ENCODE measurements at regions not wholly inside any gene's neighbourhood (a gene's known extent, or its start where the extent isn't known, plus 50 kb on each side); places are given as distances from the start of the nearest gene placed in this dataset.

GRCh38 chr5:153094333-153094732 lies 396.1 kb upstream of the GRIA1 start:
- H3K27ac ChIP-seq: no peak overlapping the region
- H3K4me1 ChIP-seq (replicated peaks): no peaks in the 10 kb centered on the region
- no peaks in the 10 kb centered on the region for H3K36me3 ChIP-seq
- H3K27me3 ChIP-seq (replicated peaks; ENCODE audit: insufficient read depth): no peaks in the 10 kb centered on the region
- intact Hi-C loops (cut with DNase I): no loop called here
- TF ChIP-seq CTCF (IDR thresholded peaks at IDR 0.05): no peak
- TF ChIP-seq POLR2AphosphoS5 (IDR thresholded peaks at IDR 0.05): no peak
- TF ChIP-seq POLR2A (IDR thresholded peaks at IDR 0.05): no peak
- DNase-seq (ENCODE audit: low spot score): no peak
- 78% methylated on average over 3 of the region's 3 CpGs for WGBS
- H3K9me3 ChIP-seq: no peaks in the 10 kb centered on the region
- no peak overlapping the region for H3K4me3 ChIP-seq

- TF ChIP-seq POLR2AphosphoS5 (IDR thresholded peaks at IDR 0.05) (no peak), POLR2A (IDR thresholded peaks at IDR 0.05) (no peak), CTCF (IDR thresholded peaks at IDR 0.05) (no peak)
- Histone ChIP-seq H3K9me3 (no peaks in the 10 kb centered on the region), H3K27me3 (replicated peaks; ENCODE audit: insufficient read depth) (no peaks in the 10 kb centered on the region), H3K4me1 (replicated peaks) (no peaks in the 10 kb centered on the region), H3K27ac (no peak overlapping the region), H3K36me3 (no peaks in the 10 kb centered on the region), H3K4me3 (no peak overlapping the region)
- intact Hi-C loops (cut with DNase I): no loop called here
- 89% methylated on average over 4 of the region's 4 CpGs for WGBS
- DNase-seq (ENCODE audit: low spot score): no peak
Observed at GRCh38 chr5:153096381-153096780, 394.1 kb upstream of the GRIA1 start.

GRCh38 chr5:153099328-153099727 lies 391.1 kb upstream of the GRIA1 start:
- no peaks in the 10 kb centered on the region for H3K9me3 ChIP-seq
- no peaks in the 10 kb centered on the region for H3K4me1 ChIP-seq (replicated peaks)
- no peaks in the 10 kb centered on the region for H3K36me3 ChIP-seq
- no peak overlapping the region for H3K4me3 ChIP-seq
- TF ChIP-seq POLR2AphosphoS5 (IDR thresholded peaks at IDR 0.05): no peak
- no peak for TF ChIP-seq POLR2A (IDR thresholded peaks at IDR 0.05)
- TF ChIP-seq CTCF (IDR thresholded peaks at IDR 0.05): no peak
- WGBS: 60% methylated on average over 1 of the region's 1 CpG
- intact Hi-C loops (cut with DNase I): no loop called here
- no peak overlapping the region for H3K27ac ChIP-seq
- no peaks in the 10 kb centered on the region for H3K27me3 ChIP-seq (replicated peaks; ENCODE audit: insufficient read depth)
- no peak for DNase-seq (ENCODE audit: low spot score)

GRCh38 chr5:153101235-153102180 lies 389.0 kb upstream of the GRIA1 start:
- Histone ChIP-seq H3K9me3 (no peaks in the 10 kb centered on the region), H3K36me3 (no peaks in the 10 kb centered on the region), H3K27ac (no peak overlapping the region), H3K4me3 (no peak overlapping the region), H3K4me1 (replicated peaks) (no peaks in the 10 kb centered on the region), H3K27me3 (replicated peaks; ENCODE audit: insufficient read depth) (no peaks in the 10 kb centered on the region)
- DNase-seq (ENCODE audit: low spot score): no peak
- intact Hi-C loops (cut with DNase I): no loop called here
- WGBS: 82% methylated on average over 3 of the region's 3 CpGs
- no peak for TF ChIP-seq POLR2A (IDR thresholded peaks at IDR 0.05)
- no peak for TF ChIP-seq POLR2AphosphoS5 (IDR thresholded peaks at IDR 0.05)
- TF ChIP-seq CTCF (IDR thresholded peaks at IDR 0.05): no peak

GRCh38 chr5:153116916-153117315 lies 373.6 kb upstream of the GRIA1 start:
- H3K9me3 ChIP-seq: no peaks in the 10 kb centered on the region
- H3K36me3 ChIP-seq: no peaks in the 10 kb centered on the region
- H3K4me1 ChIP-seq (replicated peaks): no peaks in the 10 kb centered on the region
- no peaks in the 10 kb centered on the region for H3K27me3 ChIP-seq (replicated peaks; ENCODE audit: insufficient read depth)
- H3K4me3 ChIP-seq: no peak overlapping the region
- TF ChIP-seq POLR2AphosphoS5 (IDR thresholded peaks at IDR 0.05) (no peak), CTCF (IDR thresholded peaks at IDR 0.05) (no peak), POLR2A (IDR thresholded peaks at IDR 0.05) (no peak)
- intact Hi-C loops (cut with DNase I): no loop called here
- WGBS: 26% methylated on average over 1 of the region's 1 CpG
- no peak overlapping the region for H3K27ac ChIP-seq
- DNase-seq (ENCODE audit: low spot score): no peak
